ENCODE measurements at regions not wholly inside any gene's neighbourhood (a gene's known extent, or its start where the extent isn't known, plus 50 kb on each side); places are given as distances from the start of the nearest gene placed in this dataset.

- peaks cover 0 to 8% (median 2%) of the 10 kb centered on the region in 4 experiments; a peak in 2 of 7 replicates for H3K4me1 ChIP-seq (replicated peaks in 1 of 4; ENCODE audit: control insufficient read depth in 3 of 4, insufficient read depth in 4 of 4, low read length in 3 of 4)
- H3K18ac ChIP-seq (ENCODE audit: extremely low read depth, low read length) = no peak overlapping the region
- ChIA-PET POLR2A (ENCODE audit: partially characterized antibody) (no interaction called here), CTCF (ENCODE audit: partially characterized antibody) (interaction anchor here (0.8 to 2.3 kb wide), 8 partner anchors 9 to 229 kb away, joined by 3 to 5 read pairs (median 4); no protein-coding TSS in a partner anchor)
- H3K4ac ChIP-seq (replicated peaks; ENCODE audit: insufficient read length, low read depth, low read length) = no peak overlapping the region
- H3K56ac ChIP-seq (replicated peaks; ENCODE audit: insufficient read length, low read depth, low read length) = no peak overlapping the region
- no peak overlapping the region for H3K27ac ChIP-seq (ENCODE audit: low read depth, low read length)
- no peak overlapping the region for H3K4me2 ChIP-seq (ENCODE audit: insufficient read depth in 1 of 2, low read depth in 2 of 2, low read length in 2 of 2)
- H2AFZ ChIP-seq (ENCODE audit: low read length) = no peak overlapping the region
- no peaks in the 10 kb centered on the region for H3K9me3 ChIP-seq (ENCODE audit: insufficient read depth in 2 of 2, low read depth in 1 of 2, low read length in 1 of 2)
- H2BK12ac ChIP-seq (ENCODE audit: low read depth, low read length) = no peak overlapping the region
- no peak overlapping the region for H3K9ac ChIP-seq (replicated peaks in 1 of 4; ENCODE audit: extremely low read depth in 1 of 4, low read depth in 3 of 4, low read length in 3 of 4)
- no peaks in the 10 kb centered on the region for H3K36me3 ChIP-seq (ENCODE audit: control insufficient read depth in 2 of 4, insufficient read depth in 4 of 4, low read length in 3 of 4)
- no peak overlapping the region for H4K91ac ChIP-seq (replicated peaks; ENCODE audit: insufficient read length, low read length)
- no peak overlapping the region for H4K8ac ChIP-seq (ENCODE audit: extremely low read depth, insufficient read depth, low read length)
- no peak overlapping the region for H2BK20ac ChIP-seq (ENCODE audit: low read length)
- H4K20me1 ChIP-seq (replicated peaks in 1 of 2; ENCODE audit: control insufficient read depth in 1 of 2, insufficient read depth in 2 of 2, low read length in 2 of 2) = no peaks in the 10 kb centered on the region
- no peak for FAIRE-seq
- H3K23ac ChIP-seq (ENCODE audit: insufficient read length) = no peak overlapping the region
- no peak overlapping the region for H2AK5ac ChIP-seq (ENCODE audit: low read depth, low read length)
- H3K27me3 ChIP-seq (replicated peaks in 1 of 4; ENCODE audit: control insufficient read depth in 3 of 4, extremely low read depth in 1 of 4, insufficient read depth in 3 of 4, low read length in 3 of 4) = no peaks in the 10 kb centered on the region
- H3K4me3 ChIP-seq (ENCODE audit: extremely low read depth in 1 of 4, insufficient read depth in 2 of 4, low read depth in 3 of 4, low read length in 4 of 4) = no peak overlapping the region
- H3K79me1 ChIP-seq (ENCODE audit: low read depth, low read length) = no peaks in the 10 kb centered on the region
- 85% methylated on average over 5 of the region's 6 CpGs; no CpG with 5 or more reads in 1 of the 2 experiments for WGBS, 2 experiments (ENCODE audit: extremely low coverage in 1 of 2, insufficient coverage in 1 of 2, insufficient read length in 1 of 2, insufficient replicate concordance in 2 of 2, low coverage in 1 of 2, low lambda C conversion rate in 2 of 2, missing lambda C conversion rate in 1 of 2)
- H3K23me2 ChIP-seq (ENCODE audit: low read depth, low read length) = no peaks in the 10 kb centered on the region
- no peak overlapping the region for H2BK120ac ChIP-seq (replicated peaks; ENCODE audit: low read depth, low read length)
- no peak overlapping the region for H2BK5ac ChIP-seq (ENCODE audit: low read depth, low read length)
- no peak overlapping the region for H3K14ac ChIP-seq (ENCODE audit: insufficient read length)
- no peak for DNase-seq (ENCODE audit: low read depth in 1 of 2, low spot score in 2 of 2)
- no peak overlapping the region for H4K5ac ChIP-seq (ENCODE audit: insufficient read length, low read depth, low read length)
- H2BK15ac ChIP-seq (ENCODE audit: low read length) = no peak overlapping the region
- H3K79me2 ChIP-seq (ENCODE audit: control insufficient read depth in 1 of 2, insufficient read depth in 2 of 2, low read length in 2 of 2) = no peaks in the 10 kb centered on the region
- TF ChIP-seq ATF3 (IDR thresholded peaks at IDR 0.05; ENCODE audit: insufficient read depth, low read depth, low read length) = no peak
- TF ChIP-seq SIRT6 (IDR thresholded peaks at IDR 0.05; ENCODE audit: low read length) = no peak
- no peak for TF ChIP-seq BACH1 (IDR thresholded peaks at IDR 0.05; ENCODE audit: low read length)
- no peak for TF ChIP-seq KDM4A (IDR thresholded peaks at IDR 0.05; ENCODE audit: low read depth, low read length, severe bottlenecking)
- no peak for TF ChIP-seq SP1 (IDR thresholded peaks at IDR 0.05; ENCODE audit: low read depth, low read length)
- TF ChIP-seq ATF2 (IDR thresholded peaks at IDR 0.05; ENCODE audit: low read length) = no peak
- TF ChIP-seq JUND (IDR thresholded peaks at IDR 0.05; ENCODE audit: low read length) = no peak
- no peak for TF ChIP-seq CBX8 (IDR thresholded peaks at IDR 0.05; ENCODE audit: borderline replicate concordance, low read depth, low read length)
- TF ChIP-seq TAF7 (optimal IDR thresholded peaks at IDR 0.05; ENCODE audit: borderline replicate concordance, low read depth, low read length) = no peak
- TF ChIP-seq RXRA (IDR thresholded peaks at IDR 0.05; ENCODE audit: insufficient read depth, low read depth, low read length) = no peak
- TF ChIP-seq ZNF274 (IDR thresholded peaks at IDR 0.05; ENCODE audit: borderline replicate concordance, extremely low read depth, low read length) = no peak
Observed at GRCh38 chr7:27374958-27375841, 132.6 kb downstream of the EVX1 start.
